ENCODE measurements at regions not wholly inside any gene's neighbourhood (a gene's known extent, or its start where the extent isn't known, plus 50 kb on each side); places are given as distances from the start of the nearest gene placed in this dataset.

DNA sequence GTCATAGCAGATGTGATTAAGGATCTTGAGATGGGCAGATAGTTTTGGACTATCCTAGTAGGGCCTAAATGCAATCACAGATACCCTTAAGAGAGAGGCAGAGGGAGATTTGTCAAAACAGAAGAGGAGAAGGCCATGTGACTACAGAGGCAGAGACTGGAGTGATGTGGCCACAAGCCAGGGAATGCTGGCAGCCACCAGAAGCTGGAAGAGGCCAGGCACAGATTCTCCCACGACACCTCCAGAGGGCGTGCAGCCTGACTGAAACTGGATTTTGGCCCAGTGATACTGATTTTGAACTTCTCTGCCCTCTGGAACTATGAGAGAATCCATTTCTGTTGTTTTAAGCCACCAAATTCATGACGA, 52.1 kb upstream of the EPS8L3 start:
- Histone ChIP-seq H3K27me3 (ENCODE audit: control insufficient read depth in 1 of 2, insufficient read depth in 2 of 2, low read length in 2 of 2) (peaks cover 0 to 3% of the 10 kb centered on the region in 2 experiments; a peak in 1 of 5 replicates), H3K4me1 (ENCODE audit: insufficient read depth, low read length) (peaks cover 22% of the 10 kb centered on the region), H3K27ac (ENCODE audit: extremely low read length, insufficient read depth, low read length) (no peak overlapping the region), H3K36me3 (replicated peaks in 1 of 2; ENCODE audit: control insufficient read depth in 1 of 2, insufficient read depth in 2 of 2, low read length in 2 of 2) (no peaks in the 10 kb centered on the region), H3K79me2 (ENCODE audit: insufficient read depth, low read length) (no peaks in the 10 kb centered on the region), H3K9me3 (ENCODE audit: low read length) (peaks cover 8% of the 10 kb centered on the region), H3K4me3 (replicated peaks in 1 of 3; ENCODE audit: insufficient read depth in 1 of 3, low read depth in 2 of 3, low read length in 3 of 3) (no peak overlapping the region), H4K20me1 (ENCODE audit: insufficient read depth, low read length) (no peaks in the 10 kb centered on the region), H3K4me2 (ENCODE audit: low read depth, low read length) (no peak overlapping the region), H3K9ac (ENCODE audit: insufficient read depth, low read depth, low read length) (no peak overlapping the region), H2AFZ (ENCODE audit: low read length) (no peak overlapping the region)
- intact Hi-C loops (cut with micrococcal nuclease; ENCODE audit: unreplicated experiment) (no loop called here), in situ Hi-C loops (cut with HindIII; ENCODE audit: extremely low pct_ligation_motif_present, low pct_unique_long_range_greater_than_20kb) (loop anchor here (5.0 kb wide), 1 partner anchor 82 kb away; no protein-coding TSS in a partner anchor)
- TF ChIP-seq ZNF484 (CRISPR knock-in tag; IDR thresholded peaks at IDR 0.05; ENCODE audit: borderline replicate concordance, low read depth) = no peak
- no peak for TF ChIP-seq KMT2B (CRISPR knock-in tag; IDR thresholded peaks at IDR 0.05)
- no peak for TF ChIP-seq JARID2 (CRISPR knock-in tag; IDR thresholded peaks at IDR 0.05; ENCODE audit: insufficient replicate concordance)
- TF ChIP-seq KAT2B (IDR thresholded peaks at IDR 0.05; ENCODE audit: borderline replicate concordance, low read depth, low read length) = no peak
- no peak for TF ChIP-seq SALL1 (CRISPR knock-in tag; IDR thresholded peaks at IDR 0.05)
- no peak for TF ChIP-seq ZNF382 (CRISPR knock-in tag; IDR thresholded peaks at IDR 0.05; ENCODE audit: borderline replicate concordance)
- TF ChIP-seq ZNF670 (CRISPR knock-in tag; IDR thresholded peaks at IDR 0.05; ENCODE audit: borderline replicate concordance) = no peak
- TF ChIP-seq MBD4 (IDR thresholded peaks at IDR 0.05; ENCODE audit: borderline replicate concordance, low read length) = no peak
- no peak for TF ChIP-seq HOXA9 (CRISPR knock-in tag; IDR thresholded peaks at IDR 0.05; ENCODE audit: borderline replicate concordance)
- TF ChIP-seq, protein P1, sequence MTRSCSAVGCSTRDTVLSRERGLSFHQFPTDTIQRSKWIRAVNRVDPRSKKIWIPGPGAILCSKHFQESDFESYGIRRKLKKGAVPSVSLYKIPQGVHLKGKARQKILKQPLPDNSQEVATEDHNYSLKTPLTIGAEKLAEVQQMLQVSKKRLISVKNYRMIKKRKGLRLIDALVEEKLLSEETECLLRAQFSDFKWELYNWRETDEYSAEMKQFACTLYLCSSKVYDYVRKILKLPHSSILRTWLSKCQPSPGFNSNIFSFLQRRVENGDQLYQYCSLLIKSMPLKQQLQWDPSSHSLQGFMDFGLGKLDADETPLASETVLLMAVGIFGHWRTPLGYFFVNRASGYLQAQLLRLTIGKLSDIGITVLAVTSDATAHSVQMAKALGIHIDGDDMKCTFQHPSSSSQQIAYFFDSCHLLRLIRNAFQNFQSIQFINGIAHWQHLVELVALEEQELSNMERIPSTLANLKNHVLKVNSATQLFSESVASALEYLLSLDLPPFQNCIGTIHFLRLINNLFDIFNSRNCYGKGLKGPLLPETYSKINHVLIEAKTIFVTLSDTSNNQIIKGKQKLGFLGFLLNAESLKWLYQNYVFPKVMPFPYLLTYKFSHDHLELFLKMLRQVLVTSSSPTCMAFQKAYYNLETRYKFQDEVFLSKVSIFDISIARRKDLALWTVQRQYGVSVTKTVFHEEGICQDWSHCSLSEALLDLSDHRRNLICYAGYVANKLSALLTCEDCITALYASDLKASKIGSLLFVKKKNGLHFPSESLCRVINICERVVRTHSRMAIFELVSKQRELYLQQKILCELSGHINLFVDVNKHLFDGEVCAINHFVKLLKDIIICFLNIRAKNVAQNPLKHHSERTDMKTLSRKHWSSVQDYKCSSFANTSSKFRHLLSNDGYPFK (CRISPR knock-in tag; IDR thresholded peaks at IDR 0.05; ENCODE audit: borderline replicate concordance) = no peak
- no peak for TF ChIP-seq SMC3 (IDR thresholded peaks at IDR 0.05; ENCODE audit: low read length)
- no peak for TF ChIP-seq ELF4 (CRISPR knock-in tag; IDR thresholded peaks at IDR 0.05; ENCODE audit: borderline replicate concordance)
- no peak for TF ChIP-seq ZNF44 (CRISPR knock-in tag; IDR thresholded peaks at IDR 0.05)
- TF ChIP-seq, protein P2, sequence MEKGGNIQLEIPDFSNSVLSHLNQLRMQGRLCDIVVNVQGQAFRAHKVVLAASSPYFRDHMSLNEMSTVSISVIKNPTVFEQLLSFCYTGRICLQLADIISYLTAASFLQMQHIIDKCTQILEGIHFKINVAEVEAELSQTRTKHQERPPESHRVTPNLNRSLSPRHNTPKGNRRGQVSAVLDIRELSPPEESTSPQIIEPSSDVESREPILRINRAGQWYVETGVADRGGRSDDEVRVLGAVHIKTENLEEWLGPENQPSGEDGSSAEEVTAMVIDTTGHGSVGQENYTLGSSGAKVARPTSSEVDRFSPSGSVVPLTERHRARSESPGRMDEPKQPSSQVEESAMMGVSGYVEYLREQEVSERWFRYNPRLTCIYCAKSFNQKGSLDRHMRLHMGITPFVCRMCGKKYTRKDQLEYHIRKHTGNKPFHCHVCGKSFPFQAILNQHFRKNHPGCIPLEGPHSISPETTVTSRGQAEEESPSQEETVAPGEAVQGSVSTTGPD (CRISPR knock-in tag; IDR thresholded peaks at IDR 0.05) = no peak
- TF ChIP-seq ZNF83 (CRISPR knock-in tag; IDR thresholded peaks at IDR 0.05; ENCODE audit: borderline replicate concordance) = no peak
- TF ChIP-seq ZNF598 (CRISPR knock-in tag; IDR thresholded peaks at IDR 0.05; ENCODE audit: borderline replicate concordance) = no peak
- no peak for TF ChIP-seq MBNL3 (CRISPR knock-in tag; conservative IDR thresholded peaks at IDR 0.05)
- no peak for TF ChIP-seq MAZ (IDR thresholded peaks at IDR 0.05; ENCODE audit: borderline replicate concordance, low read depth, low read length)
- TF ChIP-seq MAZ (CRISPR knock-in tag; IDR thresholded peaks at IDR 0.05; ENCODE audit: low read depth) = no peak
- TF ChIP-seq GZF1 (CRISPR knock-in tag; IDR thresholded peaks at IDR 0.05) = no peak
- DNase-seq (ENCODE audit: low spot score) (no peak), ATAC-seq (no peak), FAIRE-seq (no peak)
- no CpG with 5 or more reads among the region's 3 CpGs for WGBS (ENCODE audit: low lambda C conversion rate)
- ChIA-PET CTCF (ENCODE audit: low intra/inter-chr PET ratio, low total read pairs) (no interaction called here), POLR2A (no interaction called here)
- BruUV-seq (replicated peaks) = no TSS peak
